OCI-LY7 (cell line): ENCODE measurements at regions not wholly inside any gene's neighbourhood (a gene's known extent, or its start where the extent isn't known, plus 50 kb on each side); places are given as distances from the start of the nearest gene placed in this dataset.

Experiments
- BruUV-seq: library from RNA; stranded (reverse); fragments of 400-500 nt; replicated peaks from 2 replicates; lab custom pipeline; 2021; lab: Mats Ljungman, UMichigan
- CTCF ChIA-PET: fragments of 300-600 bp; sonication (Branson Sonifier 250); formaldehyde crosslinking; loops from one replicate; lab custom pipeline; 2022; ENCODE audit warnings: antibody characterized with exemption; ENCODE audit not compliant: unreplicated experiment; lab: Charles Lee
- POLR2A ChIA-PET: fragments of 300-600 bp; sonication (Branson Sonifier 250); formaldehyde crosslinking; loops from one replicate; lab custom pipeline; 2022; ENCODE audit warnings: antibody characterized with exemption; lab: Charles Lee
- DNase-seq: peaks from one replicate; pipeline ENCODE4 v3.0.0-alpha.2; 2015; ENCODE audit warnings: low spot score
- H2AFZ ChIP-seq: fragments of 200-600 bp; sonication (generic), shearing (Covaris generic); 2 replicates; pipeline ENCODE4 v1.6.1; 2014; ENCODE audit warnings: mild to moderate bottlenecking, antibody characterized with exemption, low read length, moderate library complexity
- H3K27ac ChIP-seq: fragments of 200-600 bp; sonication (generic); 2 replicates; pipeline ENCODE4 v1.5.1; 2014; ENCODE audit warnings: mixed run types, low read depth, mild to moderate bottlenecking, moderate library complexity, low read length, inconsistent platforms; ENCODE audit not compliant: poor library complexity, severe bottlenecking
- H3K36me3 ChIP-seq: fragments of 200-600 bp; sonication (generic); 2 replicates; pipeline ENCODE4 v1.6.1; 2014; ENCODE audit warnings: mild to moderate bottlenecking, antibody characterized with exemption, low read length, moderate library complexity, mixed read lengths; ENCODE audit not compliant: insufficient read depth
- H3K4me1 ChIP-seq: fragments of 200-600 bp; sonication (generic); 2 replicates; pipeline ENCODE4 v1.5.1; 2014; ENCODE audit warnings: mild to moderate bottlenecking, low read length; ENCODE audit not compliant: insufficient read depth, poor library complexity, severe bottlenecking
- H3K4me2 ChIP-seq: fragments of 200-600 bp; sonication (generic); 2 replicates; pipeline ENCODE4 v1.6.1; 2014; ENCODE audit warnings: mild to moderate bottlenecking, low read length
- H3K4me3 ChIP-seq: fragments of 200-600 bp; sonication (generic); 2 replicates; pipeline ENCODE4 v1.5.1; 2014; ENCODE audit warnings: mild to moderate bottlenecking, low read depth, low read length; ENCODE audit not compliant: poor library complexity, severe bottlenecking
- H3K79me2 ChIP-seq: fragments of 200-600 bp; sonication (generic); 2 replicates; pipeline ENCODE4 v1.6.1; 2016; ENCODE audit warnings: low read depth, mild to moderate bottlenecking, low read length, moderate library complexity, mixed read lengths; ENCODE audit not compliant: insufficient read depth
- H3K9me2 ChIP-seq: fragments of 200-600 bp; sonication (generic); 2 replicates; pipeline ENCODE4 v1.6.1; 2016; ENCODE audit warnings: mild to moderate bottlenecking, low read length, mixed read lengths; ENCODE audit not compliant: insufficient read depth
- H3K9me3 ChIP-seq: fragments of 200-600 bp; sonication (generic); 2 replicates; pipeline ENCODE4 v1.6.1; 2014; ENCODE audit warnings: mild to moderate bottlenecking, mixed run types, low read length, mixed read lengths
- H4K20me1 ChIP-seq: fragments of 200-600 bp; sonication (generic); 2 replicates; pipeline ENCODE4 v1.6.1; 2014; ENCODE audit warnings: mild to moderate bottlenecking, antibody characterized with exemption, low read length, moderate library complexity, mixed read lengths; ENCODE audit not compliant: insufficient read depth
- CTCF ChIP-seq: fragments of 200-600 bp; sonication (generic); conservative IDR thresholded peaks from 2 replicates; pipeline ENCODE4 v1.5.1; 2014; ENCODE audit warnings: mild to moderate bottlenecking, antibody characterized with exemption, low read length, moderate library complexity, mixed read lengths
- EZH2phosphoT487 ChIP-seq: fragments of 200-600 bp; sonication (generic); IDR thresholded peaks from 2 replicates; pipeline ENCODE4 v1.6.1; 2018; ENCODE audit warnings: low read depth, borderline replicate concordance, mild to moderate bottlenecking, mixed run types, antibody characterized with exemption, low read length, moderate library complexity, mixed read lengths
- intact Hi-C: fragments of 100-400 bp; cut with micrococcal nuclease; formaldehyde crosslinking; loops from one replicate; pipeline ENCODE4 v1.10.0; 2022; ENCODE audit not compliant: unreplicated experiment

- POLR2A ChIA-PET = no interaction called here
- no peaks in the 10 kb centered on the region for H3K9me2 ChIP-seq
- intact Hi-C loops = no loop called here
- no peaks in the 10 kb centered on the region for H4K20me1 ChIP-seq
- TF ChIP-seq CTCF (peak; percentile 45; the same call in 1 of the 2 replicates), EZH2phosphoT487 (no peak)
- no peaks in the 10 kb centered on the region for H3K4me1 ChIP-seq
- no peaks in the 10 kb centered on the region for H3K9me3 ChIP-seq
- no peak overlapping the region for H3K4me3 ChIP-seq
- BruUV-seq = no TSS peak
- H2AFZ ChIP-seq = no peak overlapping the region
- H3K79me2 ChIP-seq = no peaks in the 10 kb centered on the region
- CTCF ChIA-PET = no interaction called here
- no peak overlapping the region for H3K4me2 ChIP-seq
- H3K27ac ChIP-seq = no peak overlapping the region
- no peaks in the 10 kb centered on the region for H3K36me3 ChIP-seq
- DNase-seq = no peak
Observed at GRCh38 chr12:30457621-30458289, 237.9 kb downstream of the IPO8 start.

- H3K36me3 ChIP-seq = no peaks in the 10 kb centered on the region
- no peaks in the 10 kb centered on the region for H3K79me2 ChIP-seq
- no peak overlapping the region for H2AFZ ChIP-seq
- H3K4me3 ChIP-seq = no peak overlapping the region
- TF ChIP-seq CTCF = no peak
- TF ChIP-seq EZH2phosphoT487 = no peak
- ChIA-PET CTCF (no interaction called here), POLR2A (no interaction called here)
- no peak overlapping the region for H3K27ac ChIP-seq
- H3K9me3 ChIP-seq = no peaks in the 10 kb centered on the region
- BruUV-seq = no TSS peak
- H3K4me1 ChIP-seq = no peaks in the 10 kb centered on the region
- intact Hi-C loops = no loop called here
- no peaks in the 10 kb centered on the region for H3K9me2 ChIP-seq
- no peak overlapping the region for H3K4me2 ChIP-seq
- no peaks in the 10 kb centered on the region for H4K20me1 ChIP-seq
- no peak for DNase-seq
Observed at GRCh38 chr12:30450872-30451271, 244.8 kb downstream of the IPO8 start.

- Histone ChIP-seq H4K20me1 (no peaks in the 10 kb centered on the region), H3K36me3 (no peaks in the 10 kb centered on the region), H3K79me2 (no peaks in the 10 kb centered on the region), H3K9me3 (no peaks in the 10 kb centered on the region), H3K27ac (no peak overlapping the region), H2AFZ (no peak overlapping the region), H3K4me3 (no peak overlapping the region), H3K9me2 (no peaks in the 10 kb centered on the region), H3K4me1 (no peaks in the 10 kb centered on the region), H3K4me2 (no peak overlapping the region)
- no peak for DNase-seq
- intact Hi-C loops = no loop called here
- no peak for TF ChIP-seq EZH2phosphoT487
- no peak for TF ChIP-seq CTCF
- ChIA-PET CTCF (no interaction called here), POLR2A (no interaction called here)
- BruUV-seq = no TSS peak
Observed at GRCh38 chr12:30450226-30450625, 245.4 kb downstream of the IPO8 start.
